ENCODE measurements at regions not wholly inside any gene's neighbourhood (a gene's known extent, or its start where the extent isn't known, plus 50 kb on each side); places are given as distances from the start of the nearest gene placed in this dataset.

- TF ChIP-seq CTCF (IDR thresholded peaks at IDR 0.05) (no peak), POLR2A (IDR thresholded peaks at IDR 0.05) (no peak)
These were observed 241.0 kb upstream of the SLC14A2 start for GRCh38 chr18:45374236-45374635.

Measured in right lobe of liver (tissue), 4 donors.